ENCODE measurements at regions not wholly inside any gene's neighbourhood (a gene's known extent, or its start where the extent isn't known, plus 50 kb on each side); places are given as distances from the start of the nearest gene placed in this dataset.

DNA sequence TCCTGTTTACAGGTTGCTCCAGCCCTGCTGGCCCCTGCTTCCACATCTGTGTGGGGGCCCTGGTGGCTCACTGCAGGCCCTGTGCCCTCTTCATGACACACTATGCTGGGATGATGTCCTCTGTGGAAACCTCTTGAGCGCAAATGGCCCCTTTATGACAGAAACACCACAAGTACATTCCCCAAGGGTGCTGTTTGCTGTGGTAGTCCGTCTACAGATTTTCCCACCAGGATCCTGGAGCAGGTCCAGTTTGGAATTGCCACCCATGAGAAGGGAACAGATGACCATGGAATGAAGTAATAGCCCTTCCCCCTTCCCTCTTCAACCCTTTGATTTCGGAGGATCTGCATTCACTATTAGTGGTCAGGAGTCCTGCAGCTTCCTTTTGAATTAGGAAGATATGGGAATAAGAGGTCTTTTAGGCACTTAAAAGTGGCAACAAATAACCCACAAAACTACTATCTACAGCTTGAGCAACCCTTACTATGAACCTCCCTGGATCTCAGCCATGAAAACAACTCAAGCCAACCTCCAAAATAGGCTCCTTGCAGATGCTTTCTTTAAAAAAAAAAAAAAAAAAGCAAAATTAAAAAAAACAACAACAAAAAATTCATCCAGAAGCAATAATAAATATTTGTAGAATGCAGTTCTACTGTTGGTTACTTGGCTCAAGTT, 121.9 kb upstream of the TSPAN2 start:
- DNase-seq = no peak
- TF ChIP-seq, protein P1, sequence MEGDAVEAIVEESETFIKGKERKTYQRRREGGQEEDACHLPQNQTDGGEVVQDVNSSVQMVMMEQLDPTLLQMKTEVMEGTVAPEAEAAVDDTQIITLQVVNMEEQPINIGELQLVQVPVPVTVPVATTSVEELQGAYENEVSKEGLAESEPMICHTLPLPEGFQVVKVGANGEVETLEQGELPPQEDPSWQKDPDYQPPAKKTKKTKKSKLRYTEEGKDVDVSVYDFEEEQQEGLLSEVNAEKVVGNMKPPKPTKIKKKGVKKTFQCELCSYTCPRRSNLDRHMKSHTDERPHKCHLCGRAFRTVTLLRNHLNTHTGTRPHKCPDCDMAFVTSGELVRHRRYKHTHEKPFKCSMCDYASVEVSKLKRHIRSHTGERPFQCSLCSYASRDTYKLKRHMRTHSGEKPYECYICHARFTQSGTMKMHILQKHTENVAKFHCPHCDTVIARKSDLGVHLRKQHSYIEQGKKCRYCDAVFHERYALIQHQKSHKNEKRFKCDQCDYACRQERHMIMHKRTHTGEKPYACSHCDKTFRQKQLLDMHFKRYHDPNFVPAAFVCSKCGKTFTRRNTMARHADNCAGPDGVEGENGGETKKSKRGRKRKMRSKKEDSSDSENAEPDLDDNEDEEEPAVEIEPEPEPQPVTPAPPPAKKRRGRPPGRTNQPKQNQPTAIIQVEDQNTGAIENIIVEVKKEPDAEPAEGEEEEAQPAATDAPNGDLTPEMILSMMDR (IDR thresholded peaks at IDR 0.05; ENCODE audit: low read depth, low read length) = no peak
- H3K36me3 ChIP-seq = no peaks in the 10 kb centered on the region
- H3K4me1 ChIP-seq = no peaks in the 10 kb centered on the region
- no peak overlapping the region for H3K4me3 ChIP-seq (ENCODE audit: low read depth, low read length)
- no peaks in the 10 kb centered on the region for H3K27me3 ChIP-seq
- H3K9me3 ChIP-seq = no peaks in the 10 kb centered on the region

DNA sequence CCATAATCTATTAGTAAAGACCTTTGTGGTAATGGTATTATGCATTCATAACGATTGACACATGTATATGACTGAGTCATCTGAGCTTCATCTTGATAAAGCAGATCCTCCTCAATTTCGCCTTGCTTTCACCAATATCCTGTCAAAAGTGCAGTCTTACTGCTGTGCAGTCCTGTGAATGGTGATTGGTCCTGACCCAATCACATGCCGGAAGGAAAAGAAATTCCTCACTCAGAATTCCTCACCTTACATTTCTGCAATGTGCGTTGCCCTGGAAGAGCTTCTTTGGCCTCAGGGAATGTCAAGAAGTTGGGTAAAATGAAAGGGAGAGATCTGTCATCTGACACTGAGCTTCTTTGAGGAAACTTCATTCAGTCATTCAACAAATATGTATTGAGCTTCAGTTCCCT, 121.0 kb upstream of the TSPAN2 start:
- no peak overlapping the region for H3K4me3 ChIP-seq (ENCODE audit: low read depth, low read length)
- DNase-seq = no peak
- H3K4me1 ChIP-seq = no peaks in the 10 kb centered on the region
- H3K27me3 ChIP-seq = no peaks in the 10 kb centered on the region
- no peaks in the 10 kb centered on the region for H3K9me3 ChIP-seq
- H3K36me3 ChIP-seq = no peaks in the 10 kb centered on the region
- TF ChIP-seq, protein P1 (IDR thresholded peaks at IDR 0.05; ENCODE audit: low read depth, low read length) = no peak

DNA sequence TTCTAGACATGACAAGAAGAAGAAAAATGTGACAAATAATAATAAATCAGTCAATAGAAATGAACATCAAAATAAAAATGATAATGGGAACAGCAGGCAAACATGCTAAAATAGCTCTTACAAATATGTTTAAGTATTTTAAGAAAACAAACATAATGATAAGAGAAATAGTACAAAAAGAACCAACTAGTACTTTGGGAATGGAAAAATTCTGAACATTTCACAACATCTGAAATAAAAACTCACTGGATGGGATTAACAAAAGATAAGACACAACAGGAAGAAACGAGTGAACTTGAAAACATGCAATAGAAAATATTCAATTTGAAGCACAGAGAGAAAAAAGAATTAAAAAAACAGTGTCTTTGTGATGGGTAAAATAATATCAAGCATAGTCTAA, 115.2 kb upstream of the TSPAN2 start:
- Histone ChIP-seq H3K4me3 (ENCODE audit: low read depth, low read length) (no peak overlapping the region), H3K9me3 (no peaks in the 10 kb centered on the region), H3K27me3 (no peaks in the 10 kb centered on the region), H3K36me3 (no peaks in the 10 kb centered on the region), H3K4me1 (no peaks in the 10 kb centered on the region)
- DNase-seq = no peak
- TF ChIP-seq, protein P1 (IDR thresholded peaks at IDR 0.05; ENCODE audit: low read depth, low read length) = no peak

DNA sequence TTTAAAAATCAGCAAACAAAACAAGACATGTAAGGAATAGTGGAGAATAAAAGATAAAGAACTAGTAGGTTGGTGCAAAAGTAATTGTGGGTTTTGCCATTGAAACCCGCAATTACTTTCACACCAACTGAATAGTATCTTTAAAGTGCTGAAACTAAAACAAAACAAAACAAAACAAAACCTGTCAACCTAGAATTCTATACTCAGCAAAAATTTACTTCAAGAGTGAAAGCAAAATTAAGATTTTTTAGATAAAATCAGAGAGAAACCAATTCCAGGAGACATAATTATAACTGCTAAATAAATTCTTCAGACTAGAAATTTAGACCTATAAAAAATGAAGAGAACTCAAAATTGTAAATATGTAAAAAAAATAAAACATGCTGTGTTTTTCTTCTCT, 114.0 kb upstream of the TSPAN2 start:
- H3K4me1 ChIP-seq = no peaks in the 10 kb centered on the region
- H3K36me3 ChIP-seq = no peaks in the 10 kb centered on the region
- no peaks in the 10 kb centered on the region for H3K9me3 ChIP-seq
- TF ChIP-seq, protein P1 (IDR thresholded peaks at IDR 0.05; ENCODE audit: low read depth, low read length) = no peak
- DNase-seq = no peak
- no peaks in the 10 kb centered on the region for H3K27me3 ChIP-seq
- no peak overlapping the region for H3K4me3 ChIP-seq (ENCODE audit: low read depth, low read length)

DNA sequence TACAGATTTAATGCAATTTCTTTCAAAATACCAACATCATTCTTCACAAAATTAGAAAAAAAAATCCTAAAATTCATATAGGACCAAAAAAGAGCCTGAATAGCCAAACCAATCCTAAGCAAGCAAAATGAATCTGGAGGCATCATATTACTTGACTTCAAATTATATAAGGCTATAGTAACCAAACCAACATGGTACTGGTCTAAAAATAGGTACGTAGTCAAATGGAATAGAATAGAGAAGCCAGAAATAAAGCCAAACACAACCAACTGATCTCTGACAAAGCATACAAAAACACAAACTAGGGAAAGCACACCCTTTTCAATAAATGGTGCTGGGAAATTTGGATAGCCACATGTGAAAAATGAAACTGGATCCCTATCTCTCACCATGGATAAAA, 112.3 kb upstream of the TSPAN2 start:
- Histone ChIP-seq H3K36me3 (no peaks in the 10 kb centered on the region), H3K27me3 (no peaks in the 10 kb centered on the region), H3K9me3 (no peaks in the 10 kb centered on the region), H3K4me1 (no peaks in the 10 kb centered on the region), H3K4me3 (ENCODE audit: low read depth, low read length) (no peak overlapping the region)
- no peak for DNase-seq
- TF ChIP-seq, protein P1 (IDR thresholded peaks at IDR 0.05; ENCODE audit: low read depth, low read length) = no peak

DNA sequence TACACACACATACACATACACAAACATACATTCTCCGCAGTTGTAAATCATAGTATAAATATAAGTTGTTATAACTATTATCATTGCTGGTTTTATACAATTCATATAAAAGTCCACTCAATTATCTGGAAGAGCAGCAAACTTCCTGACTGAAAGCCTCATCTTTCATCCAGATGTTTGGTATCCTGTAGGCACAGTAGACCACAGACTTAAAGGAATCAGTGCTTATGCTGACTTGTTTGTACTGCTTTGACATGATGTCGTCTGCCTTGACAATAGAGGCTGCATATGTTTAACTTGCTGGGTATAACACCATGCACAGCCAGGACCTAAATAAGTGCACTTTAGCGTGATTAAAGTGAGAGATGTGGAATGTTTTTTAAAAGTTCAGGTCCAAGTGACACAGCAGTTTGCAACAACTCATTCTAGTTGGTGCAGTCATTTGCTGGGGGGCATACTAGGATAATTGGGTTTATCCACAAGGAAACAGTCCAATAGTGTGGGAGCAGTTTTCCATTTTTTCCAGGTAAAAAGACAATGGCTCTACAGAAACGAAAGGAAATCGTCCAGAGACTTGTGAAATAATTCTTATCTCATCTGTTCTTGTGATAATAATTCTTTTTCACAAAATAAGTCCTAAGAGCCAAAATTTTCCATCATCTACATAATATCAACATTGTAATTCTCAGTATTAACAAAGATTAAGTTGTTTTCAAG, 110.3 kb upstream of the TSPAN2 start:
- DNase-seq = no peak
- H3K4me1 ChIP-seq = no peaks in the 10 kb centered on the region
- H3K4me3 ChIP-seq (ENCODE audit: low read depth, low read length) = no peak overlapping the region
- TF ChIP-seq, protein P1 (IDR thresholded peaks at IDR 0.05; ENCODE audit: low read depth, low read length) = no peak
- H3K27me3 ChIP-seq = no peaks in the 10 kb centered on the region
- H3K9me3 ChIP-seq = no peaks in the 10 kb centered on the region
- no peaks in the 10 kb centered on the region for H3K36me3 ChIP-seq
